ENCODE measurements at regions not wholly inside any gene's neighbourhood (a gene's known extent, or its start where the extent isn't known, plus 50 kb on each side); places are given as distances from the start of the nearest gene placed in this dataset.
A peak's percentile ranks its signal among the peaks of the same experiment; 100 is the strongest.
"Not testable (repeated sequence)": the region's sequence is repeated elsewhere in the genome, so short reads cannot be mapped to it uniquely, and the experiment has no call there.

DNA sequence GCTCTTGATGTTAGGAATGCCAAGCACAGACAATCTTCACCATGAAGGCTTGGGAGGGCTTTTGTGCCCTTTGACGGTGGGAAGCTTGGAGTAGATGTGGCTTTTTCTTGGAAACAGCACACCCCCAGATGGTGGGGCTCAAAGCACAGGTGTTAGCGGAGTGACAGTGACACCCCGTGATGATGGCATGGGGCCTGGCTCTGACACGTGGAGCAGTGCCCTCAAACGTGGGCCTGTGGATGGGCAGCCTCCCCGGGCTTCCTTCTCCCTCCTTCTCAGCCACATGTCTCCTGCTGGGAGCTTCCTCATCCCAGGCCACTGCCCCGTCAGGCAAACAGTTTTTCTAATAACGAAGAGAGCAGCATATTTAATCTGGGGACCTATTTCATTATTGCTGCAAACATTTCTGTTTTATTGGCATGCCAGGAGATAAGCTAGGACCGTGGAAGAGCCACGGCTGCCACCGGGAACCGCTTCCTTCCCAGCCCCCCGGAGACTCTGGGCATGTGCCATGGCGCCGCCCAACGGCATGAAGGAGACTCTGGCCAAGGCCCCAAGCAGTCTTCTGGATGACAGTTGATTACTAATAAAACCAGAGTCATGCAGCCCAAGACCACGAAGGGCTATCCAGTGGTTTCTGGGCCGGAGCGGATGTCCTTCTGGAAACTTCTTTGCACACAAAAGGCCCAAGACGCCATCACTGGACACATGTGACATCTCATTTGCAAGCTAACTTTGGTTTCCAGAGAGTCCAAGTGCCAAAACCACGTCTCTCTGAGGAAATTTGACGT, 280.3 kb upstream of the FOXF1 start:
- TF ChIP-seq, protein P1, sequence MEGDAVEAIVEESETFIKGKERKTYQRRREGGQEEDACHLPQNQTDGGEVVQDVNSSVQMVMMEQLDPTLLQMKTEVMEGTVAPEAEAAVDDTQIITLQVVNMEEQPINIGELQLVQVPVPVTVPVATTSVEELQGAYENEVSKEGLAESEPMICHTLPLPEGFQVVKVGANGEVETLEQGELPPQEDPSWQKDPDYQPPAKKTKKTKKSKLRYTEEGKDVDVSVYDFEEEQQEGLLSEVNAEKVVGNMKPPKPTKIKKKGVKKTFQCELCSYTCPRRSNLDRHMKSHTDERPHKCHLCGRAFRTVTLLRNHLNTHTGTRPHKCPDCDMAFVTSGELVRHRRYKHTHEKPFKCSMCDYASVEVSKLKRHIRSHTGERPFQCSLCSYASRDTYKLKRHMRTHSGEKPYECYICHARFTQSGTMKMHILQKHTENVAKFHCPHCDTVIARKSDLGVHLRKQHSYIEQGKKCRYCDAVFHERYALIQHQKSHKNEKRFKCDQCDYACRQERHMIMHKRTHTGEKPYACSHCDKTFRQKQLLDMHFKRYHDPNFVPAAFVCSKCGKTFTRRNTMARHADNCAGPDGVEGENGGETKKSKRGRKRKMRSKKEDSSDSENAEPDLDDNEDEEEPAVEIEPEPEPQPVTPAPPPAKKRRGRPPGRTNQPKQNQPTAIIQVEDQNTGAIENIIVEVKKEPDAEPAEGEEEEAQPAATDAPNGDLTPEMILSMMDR (IDR thresholded peaks at IDR 0.05): no peak
- Histone ChIP-seq H3K4me1 (no peaks in the 10 kb centered on the region), H3K36me3 (no peaks in the 10 kb centered on the region), H3K9ac (ENCODE audit: low read depth in 2 of 2, low read length in 2 of 2) (no peak overlapping the region), H3K9me3 (no peaks in the 10 kb centered on the region), H3K27ac (no peak overlapping the region), H3K27me3 (no peaks in the 10 kb centered on the region), H3K4me3 (no peak overlapping the region)
- intact Hi-C loops (cut with DNase I): no loop called here
- no peak for DNase-seq

DNA sequence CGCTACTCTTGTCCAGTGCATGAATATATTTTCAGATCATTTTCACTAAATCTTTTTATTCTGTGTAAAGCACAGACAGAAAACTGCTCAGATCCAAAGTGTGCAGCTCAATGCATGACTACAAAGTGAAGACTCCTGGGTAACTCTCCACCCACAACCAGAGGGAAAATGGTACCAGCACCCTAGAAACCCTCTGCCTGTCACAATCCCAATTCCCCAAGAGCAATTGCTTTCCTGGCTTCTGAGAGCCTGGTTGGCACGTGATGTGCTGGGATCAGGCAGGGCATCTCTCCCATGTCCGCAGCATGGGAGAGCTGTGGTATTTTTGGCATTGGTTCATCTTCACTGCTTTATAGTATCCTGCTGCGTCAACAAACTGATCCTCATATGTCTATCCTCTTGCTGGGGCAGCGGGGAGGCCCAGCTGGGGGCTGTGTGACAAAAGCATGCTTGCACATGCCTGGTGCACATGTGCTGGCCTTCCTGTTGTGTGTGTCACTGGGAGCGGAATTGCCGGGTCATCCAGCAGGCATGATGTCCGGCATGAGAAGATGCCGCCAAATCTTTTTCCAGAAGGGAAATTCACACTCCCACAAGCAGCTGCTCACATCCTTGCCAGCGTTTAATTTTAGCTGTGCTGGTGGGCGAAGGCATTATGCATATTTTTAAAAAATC, 278.9 kb upstream of the FOXF1 start:
- H3K27me3 ChIP-seq: no peaks in the 10 kb centered on the region
- no peaks in the 10 kb centered on the region for H3K9me3 ChIP-seq
- TF ChIP-seq, protein P1 (IDR thresholded peaks at IDR 0.05): no peak
- DNase-seq: no peak
- no peaks in the 10 kb centered on the region for H3K4me1 ChIP-seq
- no peaks in the 10 kb centered on the region for H3K36me3 ChIP-seq
- H3K9ac ChIP-seq (ENCODE audit: low read depth in 2 of 2, low read length in 2 of 2): no peak overlapping the region
- intact Hi-C loops (cut with DNase I): no loop called here
- no peak overlapping the region for H3K27ac ChIP-seq
- no peak overlapping the region for H3K4me3 ChIP-seq

DNA sequence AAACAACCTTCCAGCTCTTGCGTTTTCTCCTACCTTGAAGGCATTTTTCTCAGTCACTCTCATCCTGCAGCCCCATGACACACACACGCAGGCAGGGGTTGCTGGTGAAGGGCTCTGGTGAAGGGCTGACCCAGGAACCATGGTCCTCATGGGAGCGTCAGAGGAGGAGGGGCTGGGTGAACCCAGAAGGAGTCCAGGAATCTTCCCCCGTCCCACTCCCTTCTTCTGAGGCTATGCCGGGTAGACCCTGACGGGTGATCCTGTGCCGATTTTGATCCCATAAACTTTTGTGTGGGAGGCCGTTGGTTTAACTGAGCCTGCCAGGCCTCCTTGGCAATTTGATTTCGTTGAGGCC, 278.4 kb upstream of the FOXF1 start:
- intact Hi-C loops (cut with DNase I): no loop called here
- no peaks in the 10 kb centered on the region for H3K4me1 ChIP-seq
- H3K27me3 ChIP-seq: no peaks in the 10 kb centered on the region
- no peak overlapping the region for H3K4me3 ChIP-seq
- H3K36me3 ChIP-seq: no peaks in the 10 kb centered on the region
- TF ChIP-seq, protein P1 (IDR thresholded peaks at IDR 0.05): no peak
- H3K27ac ChIP-seq: no peak overlapping the region
- no peak for DNase-seq
- H3K9me3 ChIP-seq: no peaks in the 10 kb centered on the region
- no peak overlapping the region for H3K9ac ChIP-seq (ENCODE audit: low read depth in 2 of 2, low read length in 2 of 2)

DNA sequence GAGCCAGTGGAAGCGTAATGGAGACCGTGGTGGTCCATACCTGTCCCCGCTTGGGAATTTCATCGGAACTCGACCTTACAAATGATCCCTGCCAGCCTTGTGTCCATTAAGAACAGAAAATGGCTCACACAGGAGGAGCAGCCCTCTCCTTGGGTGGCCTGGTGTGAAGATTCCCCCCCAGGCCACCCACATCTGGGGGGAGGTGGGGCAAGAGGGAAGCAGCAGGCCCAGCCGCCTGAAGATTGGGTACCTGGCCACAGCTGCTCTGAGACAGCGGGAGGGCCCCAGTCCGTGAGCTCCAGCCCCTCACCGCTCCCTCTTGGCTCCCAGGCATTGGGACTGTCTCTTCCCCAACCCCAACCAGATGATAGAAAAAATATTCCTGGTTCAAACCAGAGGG, 277.8 kb upstream of the FOXF1 start:
- DNase-seq: no peak
- intact Hi-C loops (cut with DNase I): no loop called here
- H3K27ac ChIP-seq: no peak overlapping the region
- TF ChIP-seq, protein P1 (IDR thresholded peaks at IDR 0.05): no peak
- H3K9ac ChIP-seq (ENCODE audit: low read depth in 2 of 2, low read length in 2 of 2): no peak overlapping the region
- no peaks in the 10 kb centered on the region for H3K36me3 ChIP-seq
- no peaks in the 10 kb centered on the region for H3K27me3 ChIP-seq
- H3K9me3 ChIP-seq: no peaks in the 10 kb centered on the region
- no peaks in the 10 kb centered on the region for H3K4me1 ChIP-seq
- H3K4me3 ChIP-seq: no peak overlapping the region

DNA sequence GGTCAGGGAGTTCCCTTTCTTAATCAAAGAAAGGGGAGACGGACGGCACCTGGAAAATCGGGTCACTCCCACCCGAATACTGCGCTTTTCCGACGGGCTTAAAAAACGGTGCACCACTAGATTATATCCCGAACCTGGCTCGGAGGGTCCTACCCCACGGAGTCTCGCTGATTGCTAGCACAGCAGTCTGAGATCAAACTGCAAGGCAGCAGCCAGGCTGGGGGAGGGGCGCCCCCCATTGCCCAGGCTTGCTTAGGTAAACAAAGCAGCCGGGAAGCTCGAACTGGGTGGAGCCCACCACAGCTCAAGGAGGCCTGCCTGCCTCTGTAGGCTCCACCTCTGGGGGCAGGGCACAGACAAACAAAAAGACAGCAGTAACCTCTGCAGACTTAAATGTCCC, 276.8 kb upstream of the FOXF1 start:
- H3K36me3 ChIP-seq; H3K9ac ChIP-seq (ENCODE audit: low read depth in 2 of 2, low read length in 2 of 2); H3K27me3 ChIP-seq; DNase-seq; H3K9me3 ChIP-seq; H3K4me3 ChIP-seq; H3K27ac ChIP-seq; intact Hi-C loops (cut with DNase I); H3K4me1 ChIP-seq: not testable (repeated sequence)

DNA sequence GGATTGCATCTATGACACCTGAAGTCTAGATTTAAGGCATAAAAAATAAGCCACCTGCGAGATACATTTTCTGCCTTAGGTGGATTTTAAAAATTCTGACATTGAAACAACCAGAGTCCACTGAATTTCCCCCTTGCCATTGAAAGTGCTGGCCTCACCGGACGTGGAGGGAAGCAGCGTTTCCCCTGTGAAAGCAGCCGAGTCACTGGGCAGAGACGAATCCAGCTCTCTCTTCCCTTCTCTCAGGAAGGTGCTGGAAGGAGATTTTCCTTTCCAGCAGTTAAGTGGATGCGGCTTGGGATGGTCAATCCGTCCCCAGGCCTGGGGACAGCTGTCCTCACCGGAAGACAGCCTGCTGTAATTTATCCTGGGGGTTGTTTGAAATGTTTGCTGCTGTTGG, 270.9 kb upstream of the FOXF1 start:
- Histone ChIP-seq H3K27ac (no peak overlapping the region), H3K36me3 (no peaks in the 10 kb centered on the region)
- peak; percentile 16 for DNase-seq

More for the DNA sequence above, 270.9 kb upstream of the FOXF1 start:
- TF ChIP-seq, protein P1 (IDR thresholded peaks at IDR 0.05): no peak
- intact Hi-C loops (cut with DNase I): no loop called here
- no peak overlapping the region for H3K9ac ChIP-seq (ENCODE audit: low read depth in 2 of 2, low read length in 2 of 2)
- no peak overlapping the region for H3K4me3 ChIP-seq
- no peaks in the 10 kb centered on the region for H3K27me3 ChIP-seq
- no peaks in the 10 kb centered on the region for H3K4me1 ChIP-seq
- no peaks in the 10 kb centered on the region for H3K9me3 ChIP-seq

Data from colonic mucosa (tissue), 4 donors.